ENCODE measurements at regions not wholly inside any gene's neighbourhood (a gene's known extent, or its start where the extent isn't known, plus 50 kb on each side); places are given as distances from the start of the nearest gene placed in this dataset.

- TF ChIP-seq CTCF (IDR thresholded peaks at IDR 0.05), result no peak
- no peak for TF ChIP-seq POLR2A (IDR thresholded peaks at IDR 0.05)
These were observed 385.7 kb upstream of the MYT1L start for GRCh38 chr2:2716771-2717170.

Measured in body of pancreas (tissue), 4 donors.